DOHH2 (cell line): ENCODE measurements at regions not wholly inside any gene's neighbourhood (a gene's known extent, or its start where the extent isn't known, plus 50 kb on each side); places are given as distances from the start of the nearest gene placed in this dataset.

Experiments used
- H3F3A ChIP-seq: fragments of 200-600 bp; sonication (generic), shearing (Covaris generic); 2 replicates; pipeline ENCODE4 v1.6.0; 2016; ENCODE audit warnings: antibody characterized with exemption, mild to moderate bottlenecking; ENCODE audit not compliant: control insufficient read depth, insufficient read depth
- H3K27ac ChIP-seq: fragments of 200-600 bp; sonication (generic); 2 replicates; pipeline ENCODE4 v1.5.1; 2014; ENCODE audit warnings: low read depth, mild to moderate bottlenecking, low read length, moderate library complexity
- H3K27me3 ChIP-seq: fragments of 200-600 bp; sonication (generic); 2 replicates; pipeline ENCODE4 v1.6.1; 2014; ENCODE audit warnings: mild to moderate bottlenecking, low read length, mixed read lengths; ENCODE audit not compliant: control insufficient read depth
- H3K36me3 ChIP-seq: fragments of 200-600 bp; sonication (generic); 2 replicates; pipeline ENCODE4 v1.6.1; 2014; ENCODE audit warnings: mild to moderate bottlenecking, low read length, moderate library complexity, mixed read lengths; ENCODE audit not compliant: control insufficient read depth
- H3K4me1 ChIP-seq: fragments of 200-600 bp; sonication (generic); 2 replicates; pipeline ENCODE4 v1.6.1; 2014; ENCODE audit warnings: mild to moderate bottlenecking, low read length, mixed read lengths; ENCODE audit not compliant: control insufficient read depth
- H3K4me2 ChIP-seq: fragments of 200-600 bp; sonication (generic); 2 replicates; pipeline ENCODE4 v1.6.0; 2014; ENCODE audit warnings: mild to moderate bottlenecking, low read length, moderate library complexity
- H3K4me3 ChIP-seq: fragments of 200-600 bp; sonication (generic); 2 replicates; pipeline ENCODE4 v1.5.1; 2014; ENCODE audit warnings: mild to moderate bottlenecking, low read length, mixed read lengths
- H3K79me2 ChIP-seq: fragments of 200-600 bp; sonication (generic); 2 replicates; pipeline ENCODE4 v1.6.1; 2014; ENCODE audit warnings: mild to moderate bottlenecking, low read length, mixed read lengths; ENCODE audit not compliant: control insufficient read depth
- H3K9me2 ChIP-seq: fragments of 200-600 bp; sonication (generic); replicated peaks from 2 replicates; pipeline ENCODE4 v1.6.1; 2014; ENCODE audit warnings: mild to moderate bottlenecking, low read length, mixed read lengths; ENCODE audit not compliant: control insufficient read depth
- H3K9me3 ChIP-seq: fragments of 200-600 bp; sonication (generic); 2 replicates; pipeline ENCODE4 v1.6.1; 2014; ENCODE audit warnings: antibody characterized with exemption, low read length, mixed read lengths; ENCODE audit not compliant: control insufficient read depth, insufficient read depth
- H4K20me1 ChIP-seq: fragments of 200-600 bp; sonication (generic); 2 replicates; pipeline ENCODE4 v1.6.0; 2014; ENCODE audit warnings: low read depth, mild to moderate bottlenecking, antibody characterized with exemption, low read length, moderate library complexity; ENCODE audit not compliant: control insufficient read depth, insufficient read depth
- EZH2phosphoT487 ChIP-seq: fragments of 200-600 bp; sonication (generic); IDR thresholded peaks from 2 replicates; pipeline ENCODE4 v1.6.1; 2017; ENCODE audit warnings: borderline replicate concordance, mild to moderate bottlenecking, antibody characterized with exemption, low read length, moderate library complexity, mixed read lengths
- TF ChIP-seq, protein P1 (sequence below): fragments of 200-600 bp; sonication (generic); IDR thresholded peaks from one replicate; pipeline ENCODE4 v1.5.1; 2014; ENCODE audit warnings: antibody characterized with exemption, mild to moderate bottlenecking, low read depth, low read length; ENCODE audit not compliant: poor library complexity, severe bottlenecking

GRCh38 chr21:16422702-16423101, 692.9 kb downstream of the USP25 start:
- Histone ChIP-seq H3K4me1 (no peaks in the 10 kb centered on the region), H3K36me3 (no peaks in the 10 kb centered on the region), H3K79me2 (no peaks in the 10 kb centered on the region), H3K4me3 (no peak overlapping the region), H3K4me2 (no peak overlapping the region), H3K9me2 (no peaks in the 10 kb centered on the region), H3K27ac (no peak overlapping the region), H3K27me3 (no peaks in the 10 kb centered on the region), H4K20me1 (no peaks in the 10 kb centered on the region), H3F3A (no peaks in the 10 kb centered on the region), H3K9me3 (no peaks in the 10 kb centered on the region; the same call in 1 of the 2 replicates)
- no peak for TF ChIP-seq EZH2phosphoT487
- TF ChIP-seq, protein P1, sequence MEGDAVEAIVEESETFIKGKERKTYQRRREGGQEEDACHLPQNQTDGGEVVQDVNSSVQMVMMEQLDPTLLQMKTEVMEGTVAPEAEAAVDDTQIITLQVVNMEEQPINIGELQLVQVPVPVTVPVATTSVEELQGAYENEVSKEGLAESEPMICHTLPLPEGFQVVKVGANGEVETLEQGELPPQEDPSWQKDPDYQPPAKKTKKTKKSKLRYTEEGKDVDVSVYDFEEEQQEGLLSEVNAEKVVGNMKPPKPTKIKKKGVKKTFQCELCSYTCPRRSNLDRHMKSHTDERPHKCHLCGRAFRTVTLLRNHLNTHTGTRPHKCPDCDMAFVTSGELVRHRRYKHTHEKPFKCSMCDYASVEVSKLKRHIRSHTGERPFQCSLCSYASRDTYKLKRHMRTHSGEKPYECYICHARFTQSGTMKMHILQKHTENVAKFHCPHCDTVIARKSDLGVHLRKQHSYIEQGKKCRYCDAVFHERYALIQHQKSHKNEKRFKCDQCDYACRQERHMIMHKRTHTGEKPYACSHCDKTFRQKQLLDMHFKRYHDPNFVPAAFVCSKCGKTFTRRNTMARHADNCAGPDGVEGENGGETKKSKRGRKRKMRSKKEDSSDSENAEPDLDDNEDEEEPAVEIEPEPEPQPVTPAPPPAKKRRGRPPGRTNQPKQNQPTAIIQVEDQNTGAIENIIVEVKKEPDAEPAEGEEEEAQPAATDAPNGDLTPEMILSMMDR: no peak

GRCh38 chr21:16423921-16424320, 694.1 kb downstream of the USP25 start:
- no peaks in the 10 kb centered on the region for H3F3A ChIP-seq
- H3K27me3 ChIP-seq: no peaks in the 10 kb centered on the region
- H3K4me3 ChIP-seq: no peak overlapping the region
- H3K4me1 ChIP-seq: no peaks in the 10 kb centered on the region
- no peaks in the 10 kb centered on the region for H4K20me1 ChIP-seq
- no peaks in the 10 kb centered on the region for H3K36me3 ChIP-seq
- no peaks in the 10 kb centered on the region for H3K9me2 ChIP-seq
- TF ChIP-seq, protein P1: no peak
- TF ChIP-seq EZH2phosphoT487: no peak
- no peak overlapping the region for H3K4me2 ChIP-seq
- no peaks in the 10 kb centered on the region; the same call in 1 of the 2 replicates for H3K9me3 ChIP-seq
- no peaks in the 10 kb centered on the region for H3K79me2 ChIP-seq
- H3K27ac ChIP-seq: no peak overlapping the region

- Histone ChIP-seq H3K4me3 (no peak overlapping the region), H3K27me3 (no peaks in the 10 kb centered on the region), H3K9me3 (no peaks in the 10 kb centered on the region; the same call in 1 of the 2 replicates), H3K4me1 (no peaks in the 10 kb centered on the region), H3K36me3 (no peaks in the 10 kb centered on the region), H3K9me2 (no peaks in the 10 kb centered on the region), H4K20me1 (no peaks in the 10 kb centered on the region), H3K27ac (no peak overlapping the region), H3K4me2 (no peak overlapping the region), H3F3A (no peaks in the 10 kb centered on the region), H3K79me2 (no peaks in the 10 kb centered on the region)
- TF ChIP-seq, protein P1: no peak
- TF ChIP-seq EZH2phosphoT487: no peak
These were observed 694.6 kb downstream of the USP25 start for GRCh38 chr21:16424331-16424751.

GRCh38 chr21:16425376-16425775, 695.6 kb downstream of the USP25 start:
- no peak overlapping the region for H3K4me2 ChIP-seq
- H3K4me1 ChIP-seq: no peaks in the 10 kb centered on the region
- H3K79me2 ChIP-seq: no peaks in the 10 kb centered on the region
- no peak overlapping the region for H3K27ac ChIP-seq
- H3K9me2 ChIP-seq: no peaks in the 10 kb centered on the region
- TF ChIP-seq, protein P1: no peak
- no peak for TF ChIP-seq EZH2phosphoT487
- no peaks in the 10 kb centered on the region; the same call in 1 of the 2 replicates for H3K9me3 ChIP-seq
- H3K36me3 ChIP-seq: no peaks in the 10 kb centered on the region
- no peak overlapping the region for H3K4me3 ChIP-seq
- H4K20me1 ChIP-seq: no peaks in the 10 kb centered on the region
- no peaks in the 10 kb centered on the region for H3F3A ChIP-seq
- H3K27me3 ChIP-seq: no peaks in the 10 kb centered on the region
